IMR-90 (cell line): ENCODE measurements at regions not wholly inside any gene's neighbourhood (a gene's known extent, or its start where the extent isn't known, plus 50 kb on each side); places are given as distances from the start of the nearest gene placed in this dataset.

Source experiments
- ATAC-seq: fragments of 200-7000 bp; cut with Tn5 transposase; 2 replicates; pipeline ENCODE4 v1.9.1; 2020; ENCODE audit warnings: low read depth, mild to moderate bottlenecking, moderate library complexity
- BruUV-seq: library from RNA; stranded (reverse); fragments of 400-500 nt; replicated peaks from 2 replicates; lab custom pipeline; 2021; lab: Mats Ljungman, UMichigan
- CTCF ChIA-PET: fragments of 300-600 bp; formaldehyde crosslinking; extraction: SDS; loops from one replicate; lab custom pipeline; 2021; ENCODE audit warnings: antibody characterized with exemption; lab: Yijun Ruan, JAX
- POLR2A ChIA-PET: fragments of 300-600 bp; sonication (Branson Sonifier 250); formaldehyde crosslinking; loops from one replicate; lab custom pipeline; 2022; ENCODE audit warnings: antibody characterized with exemption; ENCODE audit not compliant: unreplicated experiment; lab: Charles Lee
- DNase-seq: peaks from one replicate; pipeline ENCODE4 v3.0.0; 2013
- H2AFZ ChIP-seq: replicated peaks from 2 replicates; pipeline ENCODE3; 2013; ENCODE audit warnings: low read length, mild to moderate bottlenecking; ENCODE audit not compliant: poor library complexity
- H2AK5ac ChIP-seq: 2 replicates; pipeline ENCODE4 v1.6.1; 2013; ENCODE audit warnings: low read depth, low read length, inconsistent platforms
- H2AK9ac ChIP-seq: replicated peaks from 2 replicates; pipeline ENCODE3; 2013; ENCODE audit warnings: mild to moderate bottlenecking, low read depth, low read length, moderate library complexity; ENCODE audit not compliant: poor library complexity
- H2BK120ac ChIP-seq: 2 replicates; pipeline ENCODE4 v1.6.1; 2013; ENCODE audit warnings: low read depth, low read length, inconsistent platforms
- H2BK15ac ChIP-seq: 3 replicates; pipeline ENCODE4 v1.6.1; 2013; ENCODE audit warnings: low read depth, low read length, inconsistent platforms
- H2BK20ac ChIP-seq: 2 replicates; pipeline ENCODE4 v1.6.1; 2013; ENCODE audit warnings: low read depth, mild to moderate bottlenecking, inconsistent platforms, low read length, moderate library complexity
- H2BK5ac ChIP-seq: 2 replicates; pipeline ENCODE4 v1.6.1; 2013; ENCODE audit warnings: mild to moderate bottlenecking, low read depth, low read length, inconsistent platforms; ENCODE audit not compliant: poor library complexity, severe bottlenecking
- H3K14ac ChIP-seq: replicated peaks from 2 replicates; pipeline ENCODE4 v1.6.1; 2013; ENCODE audit warnings: low read depth, low read length, inconsistent platforms
- H3K18ac ChIP-seq: 2 replicates; pipeline ENCODE4 v1.6.1; 2013; ENCODE audit warnings: low read depth, low read length, control low read depth
- H3K23ac ChIP-seq: 2 replicates; pipeline ENCODE4 v1.6.1; 2013; ENCODE audit warnings: low read depth, low read length, inconsistent platforms
- H3K27ac ChIP-seq: 2 replicates; pipeline ENCODE4 v1.5.1; 2013; ENCODE audit warnings: mild to moderate bottlenecking, control low read depth, low read length; ENCODE audit not compliant: insufficient read depth
- H3K27me3 ChIP-seq: 2 replicates; pipeline ENCODE4 v1.6.1; 2013; ENCODE audit warnings: low read length; ENCODE audit not compliant: control insufficient read depth, insufficient read depth
- H3K36me3 ChIP-seq: 2 replicates; pipeline ENCODE4 v1.6.1; 2013; ENCODE audit warnings: low read length, mixed read lengths; ENCODE audit not compliant: control insufficient read depth, insufficient read depth
- H3K4ac ChIP-seq: 2 replicates; pipeline ENCODE4 v1.6.1; 2013; ENCODE audit warnings: low read depth, low read length, inconsistent platforms
- H3K4me1 ChIP-seq: 2 replicates; pipeline ENCODE4 v1.6.1; 2013; ENCODE audit warnings: low read length, mixed read lengths; ENCODE audit not compliant: control insufficient read depth, insufficient read depth
- H3K4me2 ChIP-seq: 2 replicates; pipeline ENCODE4 v1.6.1; 2013; ENCODE audit warnings: low read depth, mild to moderate bottlenecking, control low read depth, low read length, moderate library complexity
- H3K4me3 ChIP-seq: 2 replicates; pipeline ENCODE4 v1.5.1; 2013; ENCODE audit warnings: low read depth, mild to moderate bottlenecking, control low read depth, low read length, moderate library complexity; ENCODE audit not compliant: insufficient read depth
- H3K56ac ChIP-seq: 2 replicates; pipeline ENCODE4 v1.6.1; 2013; ENCODE audit warnings: low read length, inconsistent platforms; ENCODE audit not compliant: insufficient read depth; ENCODE audit errors: extremely low read depth
- H3K79me1 ChIP-seq, 2 experiments: 2 replicates each; pipeline ENCODE4 v1.6.1; 2013; ENCODE audit warnings: low read length in 2 of 2, inconsistent platforms in 1 of 2, low read depth in 1 of 2
- H3K9ac ChIP-seq: 2 replicates; pipeline ENCODE4 v1.6.1; 2013; ENCODE audit warnings: low read depth, low read length, control low read depth
- H3K9me1 ChIP-seq: 2 replicates; pipeline ENCODE4 v1.6.1; 2013; ENCODE audit warnings: low read length, inconsistent platforms; ENCODE audit not compliant: insufficient read depth
- H3K9me3 ChIP-seq: 2 replicates; pipeline ENCODE4 v1.6.1; 2013; ENCODE audit warnings: low read length; ENCODE audit not compliant: control insufficient read depth, insufficient read depth
- H4K20me1 ChIP-seq: 2 replicates; pipeline ENCODE4 v1.6.1; 2013; ENCODE audit warnings: low read length, inconsistent platforms; ENCODE audit not compliant: insufficient read depth
- H4K5ac ChIP-seq: 2 replicates; pipeline ENCODE4 v1.6.1; 2013; ENCODE audit warnings: mild to moderate bottlenecking, low read depth, low read length, control low read depth
- H4K8ac ChIP-seq, 2 experiments: 2 replicates each; pipeline ENCODE4 v1.6.1; 2013; ENCODE audit warnings: low read depth in 2 of 2, low read length in 2 of 2, control low read depth in 1 of 2, inconsistent platforms in 1 of 2
- H4K91ac ChIP-seq: 2 replicates; pipeline ENCODE4 v1.6.1; 2013; ENCODE audit warnings: low read depth, low read length, inconsistent platforms; ENCODE audit not compliant: insufficient read depth
- CEBPB ChIP-seq: IDR thresholded peaks from 2 replicates; pipeline ENCODE4 v1.6.1; 2012; ENCODE audit warnings: low read depth, low read length, improper control_type of control experiment
- CTCF ChIP-seq: conservative IDR thresholded peaks from 2 replicates; pipeline ENCODE4 v1.5.1; 2012; ENCODE audit warnings: mild to moderate bottlenecking, low read depth, low read length, improper control_type of control experiment
- ELK1 ChIP-seq: fragments of 150-350 bp; IDR thresholded peaks from 2 replicates; pipeline ENCODE4 v1.6.1; 2016; ENCODE audit warnings: low read depth, mild to moderate bottlenecking, low read length, moderate library complexity, borderline replicate concordance
- FOS ChIP-seq: fragments of 150-350 bp; IDR thresholded peaks from 2 replicates; pipeline ENCODE4 v1.6.1; 2016; ENCODE audit warnings: low read depth, low read length
- MAFK ChIP-seq: IDR thresholded peaks from 2 replicates; pipeline ENCODE4 v1.6.1; 2012; ENCODE audit warnings: low read depth, low read length, improper control_type of control experiment
- RCOR1 ChIP-seq: IDR thresholded peaks from 2 replicates; pipeline ENCODE4 v1.6.1; 2012; ENCODE audit warnings: mild to moderate bottlenecking, low read length, improper control_type of control experiment; ENCODE audit not compliant: insufficient replicate concordance
- SMC3 ChIP-seq: fragments of 150-350 bp; IDR thresholded peaks from 2 replicates; pipeline ENCODE4 v1.6.1; 2016; ENCODE audit warnings: low read depth, mild to moderate bottlenecking, antibody characterized with exemption, low read length, moderate library complexity
- WGBS, 2 experiments: methylation state at CpG; one replicate each; pipeline versions ENCODE4 v1.1.5 to v1.1.7; 2013; ENCODE audit warnings: missing lambda C conversion rate in 2 of 2; ENCODE audit not compliant: insufficient read length in 1 of 2; ENCODE audit errors: extremely low coverage in 2 of 2; 5-methylcytosine and 5-hydroxymethylcytosine counted together
- dilution Hi-C: fragments of 300-500 bp; cut with HindIII; formaldehyde crosslinking; loops from one replicate; pipeline ENCODE4 v1.14.3; 2018; ENCODE audit warnings: low sequenced_read_pairs; ENCODE audit not compliant: unreplicated experiment
- in situ Hi-C: fragments of 300-500 bp; cut with MboI; formaldehyde crosslinking; loops from 3 replicates; pipeline ENCODE4 v1.14.3; 2019; ENCODE audit warnings: low sequenced_read_pairs, inconsistent platforms, mixed read lengths
- intact Hi-C: fragments of 100-400 bp; cut with micrococcal nuclease; formaldehyde crosslinking; loops from 2 replicates; pipeline ENCODE4 v1.10.0; 2022

GRCh38 chr1:88101041-88101440, 583.0 kb upstream of the PKN2 start:
- Histone ChIP-seq H3K9me3 (no peaks in the 10 kb centered on the region), H2BK20ac (no peak overlapping the region), H3K27ac (no peak overlapping the region), H4K91ac (no peak overlapping the region), H3K9me1 (no peaks in the 10 kb centered on the region), H3K36me3 (no peaks in the 10 kb centered on the region), H3K4me1 (no peaks in the 10 kb centered on the region), H3K4ac (no peak overlapping the region), H3K14ac (no peak overlapping the region), H4K8ac (no peak overlapping the region), H3K56ac (no peak overlapping the region), H2AFZ (no peak overlapping the region), H3K9ac (no peak overlapping the region), H2BK15ac (no peak overlapping the region), H3K18ac (no peak overlapping the region), H4K20me1 (no peaks in the 10 kb centered on the region), H2AK9ac (no peak overlapping the region), H3K4me2 (no peak overlapping the region), H3K79me1 (no peaks in the 10 kb centered on the region), H3K23ac (no peak overlapping the region), H3K4me3 (no peak overlapping the region), H3K27me3 (no peaks in the 10 kb centered on the region; the same call in 1 of the 2 replicates), H2BK120ac (no peak overlapping the region), H4K5ac (no peak overlapping the region), H2AK5ac (no peak overlapping the region), H2BK5ac (no peak overlapping the region)
- no peak for TF ChIP-seq CTCF
- TF ChIP-seq RCOR1 = no peak
- TF ChIP-seq FOS = no peak
- TF ChIP-seq SMC3 = no peak
- no peak for TF ChIP-seq MAFK
- TF ChIP-seq CEBPB = no peak
- TF ChIP-seq ELK1 = no peak
- ATAC-seq (no peak), DNase-seq (no peak)
- CTCF ChIA-PET = no interaction called here
- BruUV-seq = no TSS peak
- POLR2A ChIA-PET = no interaction called here
- in situ Hi-C loops (no loop called here), intact Hi-C loops (no loop called here), dilution Hi-C loops (no loop called here)
- no CpG with 5 or more reads among the region's 1 CpG for WGBS, 2 experiments
